ENCODE measurements at regions not wholly inside any gene's neighbourhood (a gene's known extent, or its start where the extent isn't known, plus 50 kb on each side); places are given as distances from the start of the nearest gene placed in this dataset.

- TF ChIP-seq ZNF26 (tag by site-specific recombination; IDR thresholded peaks at IDR 0.05) (no peak), ZNF530 (tag by site-specific recombination; IDR thresholded peaks at IDR 0.05; ENCODE audit: low read depth) (no peak), ZNF560 (tag by site-specific recombination; IDR thresholded peaks at IDR 0.05; ENCODE audit: borderline replicate concordance) (no peak), ZBTB7A (tag by site-specific recombination; IDR thresholded peaks at IDR 0.05; ENCODE audit: low read depth) (no peak), ZNF48 (tag by site-specific recombination; IDR thresholded peaks at IDR 0.05) (no peak), ZNF341 (tag by site-specific recombination; IDR thresholded peaks at IDR 0.05; ENCODE audit: low read depth) (no peak; the same call in 1 of the 2 replicates), TSHZ1 (tag by site-specific recombination; IDR thresholded peaks at IDR 0.05; ENCODE audit: borderline replicate concordance) (no peak), ZNF654 (tag by site-specific recombination; IDR thresholded peaks at IDR 0.05; ENCODE audit: low read depth) (peak; percentile 2; the same call in 1 of the 2 replicates), ZBTB11 (tag by site-specific recombination; conservative IDR thresholded peaks at IDR 0.05; ENCODE audit: low read depth) (no peak), ZSCAN5A (tag by site-specific recombination; IDR thresholded peaks at IDR 0.05) (no peak), ZNF350 (tag by site-specific recombination; IDR thresholded peaks at IDR 0.05) (no peak), HOXA7 (CRISPR knock-in tag; IDR thresholded peaks at IDR 0.05; ENCODE audit: borderline replicate concordance) (no peak), ZNF580 (tag by site-specific recombination; IDR thresholded peaks at IDR 0.05) (no peak), MZF1 (tag by site-specific recombination; IDR thresholded peaks at IDR 0.05; ENCODE audit: borderline replicate concordance) (no peak), KLF9 (tag by site-specific recombination; IDR thresholded peaks at IDR 0.05; ENCODE audit: low read depth) (no peak), ZNF114 (tag by site-specific recombination; IDR thresholded peaks at IDR 0.05) (no peak), KLF1 (tag by site-specific recombination; IDR thresholded peaks at IDR 0.05) (no peak; the same call in 1 of the 2 replicates), ZBTB26 (tag by site-specific recombination; optimal IDR thresholded peaks at IDR 0.05) (no peak), ZNF488 (tag by site-specific recombination; IDR thresholded peaks at IDR 0.05) (no peak), SP3 (tag by site-specific recombination; IDR thresholded peaks at IDR 0.05) (peak; percentile 53), ZBTB8A (tag by site-specific recombination; IDR thresholded peaks at IDR 0.05) (peak; percentile 34), ZNF391 (tag by site-specific recombination; IDR thresholded peaks at IDR 0.05; ENCODE audit: borderline replicate concordance, low read depth) (no peak)
These were observed 71.7 kb upstream of the RAP1B start (continued) for GRCh38 chr12:68538726-68539614.

Measured in HEK293 (cell line).